ENCODE measurements at regions not wholly inside any gene's neighbourhood (a gene's known extent, or its start where the extent isn't known, plus 50 kb on each side); places are given as distances from the start of the nearest gene placed in this dataset.
"Not testable (repeated sequence)": the region's sequence is repeated elsewhere in the genome, so short reads cannot be mapped to it uniquely, and the experiment has no call there.

GRCh38 chr16:87035053-87035452 lies 282.1 kb downstream of the C16orf95 start:
- Histone ChIP-seq H3K9me3 (no peaks in the 10 kb centered on the region), H3K36me3 (no peaks in the 10 kb centered on the region), H3K4me1 (peaks cover 0 to 28% (median 21%) of the 10 kb centered on the region in 4 donors), H3K27me3 (no peaks in the 10 kb centered on the region), H3K4me3 (no peak overlapping the region), H3K27ac (peak overlapping the region; percentile 89)
- DNase-seq, result peak in 1 of 2 donors; percentile 43
- intact Hi-C loops (cut with DNase I; ENCODE audit: low total_unique reads), result no loop called here
- TF ChIP-seq CTCF (IDR thresholded peaks at IDR 0.05), result no peak

GRCh38 chr16:87037012-87037411 lies 280.2 kb downstream of the C16orf95 start:
- Histone ChIP-seq H3K36me3 (no peaks in the 10 kb centered on the region), H3K27ac (no peak overlapping the region), H3K4me3 (no peak overlapping the region), H3K27me3 (no peaks in the 10 kb centered on the region), H3K9me3 (no peaks in the 10 kb centered on the region), H3K4me1 (peaks cover 0 to 47% (median 33%) of the 10 kb centered on the region in 4 donors)
- peak in 1 of 2 donors; percentile 35 for DNase-seq
- no peak for TF ChIP-seq CTCF (IDR thresholded peaks at IDR 0.05)
- intact Hi-C loops (cut with DNase I; ENCODE audit: low total_unique reads), result no loop called here

- H3K27me3 ChIP-seq; H3K4me3 ChIP-seq; H3K9me3 ChIP-seq; H3K36me3 ChIP-seq; DNase-seq; H3K27ac ChIP-seq; intact Hi-C loops (cut with DNase I; ENCODE audit: low total_unique reads): not testable (repeated sequence)
- peaks cover 0 to 49% (median 35%) of the 10 kb centered on the region in 4 donors for H3K4me1 ChIP-seq
Observed at GRCh38 chr16:87038528-87038927, 278.7 kb downstream of the C16orf95 start.

GRCh38 chr16:87040169-87041117 lies 276.7 kb downstream of the C16orf95 start:
- H3K27me3 ChIP-seq, result no peaks in the 10 kb centered on the region
- H3K36me3 ChIP-seq, result no peaks in the 10 kb centered on the region
- H3K9me3 ChIP-seq, result no peaks in the 10 kb centered on the region
- H3K27ac ChIP-seq, result peak overlapping the region in 1 of 2 donors; percentile 80
- intact Hi-C loops (cut with DNase I; ENCODE audit: low total_unique reads), result no loop called here
- peaks cover 0 to 42% (median 29%) of the 10 kb centered on the region in 4 donors for H3K4me1 ChIP-seq
- H3K4me3 ChIP-seq, result no peak overlapping the region
- peak in 1 of 2 donors; percentile 60 for DNase-seq
- TF ChIP-seq CTCF (IDR thresholded peaks at IDR 0.05), result no peak

GRCh38 chr16:87041286-87041685 lies 275.9 kb downstream of the C16orf95 start:
- H3K9me3 ChIP-seq, result no peaks in the 10 kb centered on the region
- no peak for TF ChIP-seq CTCF (IDR thresholded peaks at IDR 0.05)
- intact Hi-C loops (cut with DNase I; ENCODE audit: low total_unique reads), result no loop called here
- peak in 1 of 2 donors; percentile 66 for DNase-seq
- no peaks in the 10 kb centered on the region for H3K36me3 ChIP-seq
- no peak overlapping the region for H3K4me3 ChIP-seq
- no peaks in the 10 kb centered on the region for H3K27me3 ChIP-seq
- peak overlapping the region; percentile 73 to 80 for H3K27ac ChIP-seq
- peaks cover 0 to 42% (median 29%) of the 10 kb centered on the region in 4 donors for H3K4me1 ChIP-seq

GRCh38 chr16:87042551-87043230 lies 274.5 kb downstream of the C16orf95 start:
- Histone ChIP-seq H3K27me3 (no peaks in the 10 kb centered on the region), H3K4me1 (peaks cover 0 to 50% (median 29%) of the 10 kb centered on the region in 4 donors), H3K27ac (peak overlapping the region; percentile 73 to 80), H3K36me3 (no peaks in the 10 kb centered on the region), H3K9me3 (no peaks in the 10 kb centered on the region), H3K4me3 (no peak overlapping the region)
- DNase-seq, result peak in 1 of 2 donors; percentile 72
- no peak for TF ChIP-seq CTCF (IDR thresholded peaks at IDR 0.05)
- intact Hi-C loops (cut with DNase I; ENCODE audit: low total_unique reads), result no loop called here
